ENCODE measurements at regions not wholly inside any gene's neighbourhood (a gene's known extent, or its start where the extent isn't known, plus 50 kb on each side); places are given as distances from the start of the nearest gene placed in this dataset.
"Not testable (repeated sequence)": the region's sequence is repeated elsewhere in the genome, so short reads cannot be mapped to it uniquely, and the experiment has no call there.

DNA sequence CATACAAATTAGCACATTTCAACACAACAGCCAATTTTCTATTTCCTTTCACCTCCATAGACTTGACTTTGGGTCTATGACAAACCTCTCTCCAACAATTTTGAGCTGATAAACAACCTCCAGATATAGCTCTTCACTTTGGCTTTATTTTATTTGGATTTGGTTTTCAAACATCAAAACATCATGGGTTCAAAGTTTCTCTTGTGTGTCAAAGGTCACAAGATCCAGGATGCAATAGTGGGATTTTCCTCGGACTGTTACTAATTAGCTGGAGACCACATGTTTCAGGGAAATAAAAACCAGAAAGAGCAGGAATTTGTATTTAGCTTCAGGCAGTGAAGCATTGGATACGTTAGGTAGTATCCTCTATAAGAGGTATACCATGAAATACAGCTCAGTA, 351.0 kb upstream of the SOX9 start:
- H3K27me3 ChIP-seq (ENCODE audit: control insufficient read depth, insufficient read depth, low read length), result no peaks in the 10 kb centered on the region
- FAIRE-seq (no peak), DNase-seq (no peak)
- TF ChIP-seq, protein P1, sequence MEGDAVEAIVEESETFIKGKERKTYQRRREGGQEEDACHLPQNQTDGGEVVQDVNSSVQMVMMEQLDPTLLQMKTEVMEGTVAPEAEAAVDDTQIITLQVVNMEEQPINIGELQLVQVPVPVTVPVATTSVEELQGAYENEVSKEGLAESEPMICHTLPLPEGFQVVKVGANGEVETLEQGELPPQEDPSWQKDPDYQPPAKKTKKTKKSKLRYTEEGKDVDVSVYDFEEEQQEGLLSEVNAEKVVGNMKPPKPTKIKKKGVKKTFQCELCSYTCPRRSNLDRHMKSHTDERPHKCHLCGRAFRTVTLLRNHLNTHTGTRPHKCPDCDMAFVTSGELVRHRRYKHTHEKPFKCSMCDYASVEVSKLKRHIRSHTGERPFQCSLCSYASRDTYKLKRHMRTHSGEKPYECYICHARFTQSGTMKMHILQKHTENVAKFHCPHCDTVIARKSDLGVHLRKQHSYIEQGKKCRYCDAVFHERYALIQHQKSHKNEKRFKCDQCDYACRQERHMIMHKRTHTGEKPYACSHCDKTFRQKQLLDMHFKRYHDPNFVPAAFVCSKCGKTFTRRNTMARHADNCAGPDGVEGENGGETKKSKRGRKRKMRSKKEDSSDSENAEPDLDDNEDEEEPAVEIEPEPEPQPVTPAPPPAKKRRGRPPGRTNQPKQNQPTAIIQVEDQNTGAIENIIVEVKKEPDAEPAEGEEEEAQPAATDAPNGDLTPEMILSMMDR (IDR thresholded peaks at IDR 0.05; ENCODE audit: borderline replicate concordance, extremely low read depth, insufficient read depth), result no peak
- H3K9me3 ChIP-seq (ENCODE audit: control insufficient read depth in 2 of 3, insufficient read depth in 1 of 3, low read length in 3 of 3), result no peaks in the 10 kb centered on the region
- no peak overlapping the region for H3K27ac ChIP-seq (ENCODE audit: low read depth in 2 of 2, low read length in 2 of 2)
- H3K4me3 ChIP-seq (ENCODE audit: low read length in 3 of 3), result no peak overlapping the region
- intact Hi-C loops (cut with DNase I), result no loop called here
- no peak overlapping the region for H3K9ac ChIP-seq (ENCODE audit: low read length in 3 of 3)
- no peaks in the 10 kb centered on the region for H3K36me3 ChIP-seq (ENCODE audit: control insufficient read depth in 2 of 3, insufficient read depth in 3 of 3, low read length in 3 of 3)
- no peaks in the 10 kb centered on the region for H3K4me1 ChIP-seq (ENCODE audit: control insufficient read depth in 2 of 3, insufficient read depth in 2 of 3, low read depth in 1 of 3, low read length in 3 of 3)

DNA sequence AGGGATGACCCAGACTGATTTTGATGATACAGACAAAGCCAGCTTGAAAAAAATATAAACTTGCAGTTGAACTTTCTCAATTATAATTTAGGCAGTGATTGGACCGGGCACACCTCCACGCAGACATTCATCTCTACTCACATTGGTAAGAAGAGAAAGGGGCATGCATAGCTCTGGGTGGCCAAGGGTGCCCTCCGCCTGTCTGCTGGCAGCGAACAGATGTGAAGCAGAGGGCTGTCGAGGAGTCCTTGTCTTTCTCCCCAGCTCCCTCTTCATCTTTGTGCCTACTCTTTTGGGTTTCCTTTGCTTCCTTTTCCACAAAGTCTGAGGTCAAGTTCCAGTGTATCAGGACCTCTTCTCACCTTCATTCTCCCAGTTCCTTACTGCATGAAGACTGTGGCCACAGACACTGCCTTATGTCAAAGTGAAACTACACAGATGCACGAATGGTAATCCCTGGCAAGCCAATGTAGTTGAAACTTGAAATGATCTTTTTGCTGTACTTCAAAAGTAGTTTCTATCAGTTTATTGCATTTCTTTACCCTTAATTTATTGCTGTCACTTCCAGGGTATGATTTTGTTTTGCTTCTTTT, 343.7 kb upstream of the SOX9 start:
- Histone ChIP-seq H3K4me1 (ENCODE audit: control insufficient read depth in 2 of 3, insufficient read depth in 2 of 3, low read depth in 1 of 3, low read length in 3 of 3) (no peaks in the 10 kb centered on the region), H3K36me3 (ENCODE audit: control insufficient read depth in 2 of 3, insufficient read depth in 3 of 3, low read length in 3 of 3) (no peaks in the 10 kb centered on the region), H3K9ac (ENCODE audit: low read length in 3 of 3) (no peak overlapping the region), H3K27me3 (ENCODE audit: control insufficient read depth, insufficient read depth, low read length) (no peaks in the 10 kb centered on the region), H3K4me3 (ENCODE audit: low read length in 3 of 3) (no peak overlapping the region), H3K27ac (ENCODE audit: low read depth in 2 of 2, low read length in 2 of 2) (no peak overlapping the region), H3K9me3 (ENCODE audit: control insufficient read depth in 2 of 3, insufficient read depth in 1 of 3, low read length in 3 of 3) (no peaks in the 10 kb centered on the region)
- no peak for DNase-seq
- intact Hi-C loops (cut with DNase I), result no loop called here
- FAIRE-seq, result no peak
- TF ChIP-seq, protein P1 (IDR thresholded peaks at IDR 0.05; ENCODE audit: borderline replicate concordance, extremely low read depth, insufficient read depth), result no peak

DNA sequence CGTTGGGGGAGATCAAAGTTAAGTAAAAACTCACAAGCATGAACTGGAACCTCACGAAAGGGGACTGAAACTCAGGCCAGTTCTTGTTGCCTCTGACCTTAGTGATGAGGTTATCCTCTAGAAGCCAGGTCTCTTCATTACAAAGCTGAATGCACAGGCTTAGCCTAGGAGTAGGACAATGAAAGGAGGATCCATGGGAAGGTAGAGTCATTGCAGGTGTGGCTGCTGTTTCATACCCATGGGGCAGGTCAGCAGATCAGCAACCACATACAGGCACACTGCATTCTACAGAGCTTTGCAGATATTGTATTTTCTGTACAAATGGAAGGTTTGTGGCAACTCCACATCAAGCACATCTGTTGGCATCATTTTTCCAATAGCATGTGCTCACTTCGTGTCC, 341.3 kb upstream of the SOX9 start:
- H3K27me3 ChIP-seq (ENCODE audit: control insufficient read depth, insufficient read depth, low read length), result no peaks in the 10 kb centered on the region
- no peaks in the 10 kb centered on the region for H3K36me3 ChIP-seq (ENCODE audit: control insufficient read depth in 2 of 3, insufficient read depth in 3 of 3, low read length in 3 of 3)
- TF ChIP-seq, protein P1 (IDR thresholded peaks at IDR 0.05; ENCODE audit: borderline replicate concordance, extremely low read depth, insufficient read depth), result no peak
- H3K27ac ChIP-seq (ENCODE audit: low read depth in 2 of 2, low read length in 2 of 2), result no peak overlapping the region
- H3K4me3 ChIP-seq (ENCODE audit: low read length in 3 of 3), result no peak overlapping the region
- no peak for DNase-seq
- intact Hi-C loops (cut with DNase I), result no loop called here
- no peaks in the 10 kb centered on the region for H3K9me3 ChIP-seq (ENCODE audit: control insufficient read depth in 2 of 3, insufficient read depth in 1 of 3, low read length in 3 of 3)
- H3K9ac ChIP-seq (ENCODE audit: low read length in 3 of 3), result no peak overlapping the region
- H3K4me1 ChIP-seq (ENCODE audit: control insufficient read depth in 2 of 3, insufficient read depth in 2 of 3, low read depth in 1 of 3, low read length in 3 of 3), result no peaks in the 10 kb centered on the region
- FAIRE-seq, result no peak

DNA sequence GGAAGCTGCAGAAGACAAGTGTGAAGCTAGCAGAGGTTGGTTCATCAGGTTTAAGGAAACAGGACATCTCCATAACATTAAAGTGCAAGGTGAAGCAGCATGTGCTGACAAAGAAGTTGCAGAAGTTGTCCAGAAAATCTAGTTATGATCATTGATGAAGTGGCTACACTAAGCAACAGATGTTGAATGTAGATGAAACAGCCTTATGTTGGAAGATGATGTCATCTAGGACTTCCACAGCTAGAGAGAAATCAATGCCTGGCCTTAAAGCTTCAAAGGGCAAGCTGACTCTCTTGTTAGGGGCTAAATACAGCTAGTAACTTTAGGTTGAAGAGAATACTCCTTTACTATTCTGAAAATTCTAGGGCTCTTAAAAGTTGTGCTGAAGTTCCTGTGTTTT, 340.2 kb upstream of the SOX9 start:
- Histone ChIP-seq H3K4me3 (ENCODE audit: low read length in 3 of 3) (no peak overlapping the region), H3K9me3 (ENCODE audit: control insufficient read depth in 2 of 3, insufficient read depth in 1 of 3, low read length in 3 of 3) (no peaks in the 10 kb centered on the region), H3K27ac (ENCODE audit: low read depth in 2 of 2, low read length in 2 of 2) (no peak overlapping the region), H3K36me3 (ENCODE audit: control insufficient read depth in 2 of 3, insufficient read depth in 3 of 3, low read length in 3 of 3) (no peaks in the 10 kb centered on the region), H3K27me3 (ENCODE audit: control insufficient read depth, insufficient read depth, low read length) (no peaks in the 10 kb centered on the region), H3K9ac (ENCODE audit: low read length in 3 of 3) (no peak overlapping the region), H3K4me1 (ENCODE audit: control insufficient read depth in 2 of 3, insufficient read depth in 2 of 3, low read depth in 1 of 3, low read length in 3 of 3) (no peaks in the 10 kb centered on the region)
- TF ChIP-seq, protein P1 (IDR thresholded peaks at IDR 0.05; ENCODE audit: borderline replicate concordance, extremely low read depth, insufficient read depth), result no peak
- FAIRE-seq, result no peak
- intact Hi-C loops (cut with DNase I), result no loop called here
- no peak for DNase-seq

DNA sequence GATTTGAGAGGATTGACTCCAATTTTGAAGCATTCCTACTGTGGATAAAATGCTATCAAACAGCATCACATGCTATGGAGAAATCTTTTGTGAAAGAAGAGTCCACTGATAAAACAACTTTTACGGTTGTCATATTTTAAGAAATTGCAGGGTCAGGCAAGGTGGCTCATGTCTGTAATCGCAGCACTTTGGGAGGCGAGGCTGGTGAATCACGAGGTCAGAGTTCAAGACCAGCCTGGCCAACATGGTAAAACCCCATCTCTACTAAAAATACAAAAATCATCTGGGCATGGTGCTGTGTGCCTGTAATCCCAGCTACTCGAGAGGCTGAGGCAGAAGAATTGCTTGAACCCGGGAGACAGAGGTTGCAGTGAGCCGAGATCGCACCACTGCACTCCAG, 338.8 kb upstream of the SOX9 start:
- H3K27me3 ChIP-seq (ENCODE audit: control insufficient read depth, insufficient read depth, low read length); DNase-seq; intact Hi-C loops (cut with DNase I); H3K4me3 ChIP-seq (ENCODE audit: low read length in 3 of 3); H3K9ac ChIP-seq (ENCODE audit: low read length in 3 of 3); H3K9me3 ChIP-seq (ENCODE audit: control insufficient read depth in 2 of 3, insufficient read depth in 1 of 3, low read length in 3 of 3); H3K27ac ChIP-seq (ENCODE audit: low read depth in 2 of 2, low read length in 2 of 2); H3K4me1 ChIP-seq (ENCODE audit: control insufficient read depth in 2 of 3, insufficient read depth in 2 of 3, low read depth in 1 of 3, low read length in 3 of 3); H3K36me3 ChIP-seq (ENCODE audit: control insufficient read depth in 2 of 3, insufficient read depth in 3 of 3, low read length in 3 of 3); FAIRE-seq: not testable (repeated sequence)

Measured in kidney (tissue), 13 donors.